Esophagus squamous epithelium (tissue), 4 donors: ENCODE measurements at regions not wholly inside any gene's neighbourhood (a gene's known extent, or its start where the extent isn't known, plus 50 kb on each side); places are given as distances from the start of the nearest gene placed in this dataset.

ENCODE experiments used
- POLR2A ChIP-seq, 4 donors: fragments of 450-650 bp; IDR thresholded peaks; one replicate each; pipeline ENCODE4 v1.6.1; 2017; ENCODE audit warnings: antibody characterized with exemption in 4 of 4, mild to moderate bottlenecking in 4 of 4, moderate library complexity in 3 of 4
- TF ChIP-seq, protein P1 (sequence below), 6 experiments: fragments of 450-650 bp in 4 of 6; fragments of 200-600 bp in 2 of 6; sonication (generic) in 2 of 6; IDR thresholded peaks; one replicate each; pipeline ENCODE4 v1.5.1; 2016 to 2019; ENCODE audit warnings: antibody characterized with exemption in 6 of 6, mild to moderate bottlenecking in 4 of 6, moderate library complexity in 4 of 6

DNA sequence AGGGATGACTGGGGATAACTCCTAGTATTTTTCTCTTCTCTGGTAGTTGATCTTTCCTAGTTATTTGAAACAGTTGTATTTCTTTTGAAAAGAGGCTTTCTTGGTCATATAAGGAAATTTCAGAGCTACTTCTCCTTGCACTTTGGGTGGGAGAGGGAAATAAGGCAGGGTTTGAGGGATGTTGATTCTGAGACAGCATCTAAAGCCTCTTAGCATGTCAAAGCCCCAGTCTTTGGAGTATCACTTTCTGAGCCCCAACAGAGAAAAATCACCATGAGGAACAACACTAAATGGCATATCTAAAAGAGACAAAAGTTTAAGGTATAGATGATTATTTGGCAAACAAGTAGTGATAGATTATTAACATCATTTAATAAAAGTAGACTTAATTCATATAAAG, 688.1 kb downstream of the TRAM1L1 start:
- TF ChIP-seq, protein P1, sequence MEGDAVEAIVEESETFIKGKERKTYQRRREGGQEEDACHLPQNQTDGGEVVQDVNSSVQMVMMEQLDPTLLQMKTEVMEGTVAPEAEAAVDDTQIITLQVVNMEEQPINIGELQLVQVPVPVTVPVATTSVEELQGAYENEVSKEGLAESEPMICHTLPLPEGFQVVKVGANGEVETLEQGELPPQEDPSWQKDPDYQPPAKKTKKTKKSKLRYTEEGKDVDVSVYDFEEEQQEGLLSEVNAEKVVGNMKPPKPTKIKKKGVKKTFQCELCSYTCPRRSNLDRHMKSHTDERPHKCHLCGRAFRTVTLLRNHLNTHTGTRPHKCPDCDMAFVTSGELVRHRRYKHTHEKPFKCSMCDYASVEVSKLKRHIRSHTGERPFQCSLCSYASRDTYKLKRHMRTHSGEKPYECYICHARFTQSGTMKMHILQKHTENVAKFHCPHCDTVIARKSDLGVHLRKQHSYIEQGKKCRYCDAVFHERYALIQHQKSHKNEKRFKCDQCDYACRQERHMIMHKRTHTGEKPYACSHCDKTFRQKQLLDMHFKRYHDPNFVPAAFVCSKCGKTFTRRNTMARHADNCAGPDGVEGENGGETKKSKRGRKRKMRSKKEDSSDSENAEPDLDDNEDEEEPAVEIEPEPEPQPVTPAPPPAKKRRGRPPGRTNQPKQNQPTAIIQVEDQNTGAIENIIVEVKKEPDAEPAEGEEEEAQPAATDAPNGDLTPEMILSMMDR (IDR thresholded peaks at IDR 0.05): no peak
- no peak for TF ChIP-seq POLR2A (IDR thresholded peaks at IDR 0.05)
